GM18909 (cell line): ENCODE measurements at regions not wholly inside any gene's neighbourhood (a gene's known extent, or its start where the extent isn't known, plus 50 kb on each side); places are given as distances from the start of the nearest gene placed in this dataset.

Source experiments
- ATAC-seq: cut with Tn5 transposase; IDR thresholded peaks from one replicate; pipeline ENCODE4 v1.9.1; 2021; ENCODE audit warnings: mild to moderate bottlenecking; ENCODE audit not compliant: unreplicated experiment, poor library complexity

- ATAC-seq = no peak
These were observed 268.0 kb upstream of the JARID2 start for GRCh38 chr6:14977747-14978382.

GRCh38 chr6:14981960-14982359 lies 263.9 kb upstream of the JARID2 start:
- ATAC-seq = no peak

- ATAC-seq = no peak
These were observed 262.0 kb upstream of the JARID2 start for GRCh38 chr6:14983599-14984518.

- ATAC-seq = no peak
These were observed 261.4 kb upstream of the JARID2 start for GRCh38 chr6:14984519-14984853.

- ATAC-seq = no peak
These were observed 260.5 kb upstream of the JARID2 start for GRCh38 chr6:14985366-14985765.

GRCh38 chr6:14986370-14986769 lies 259.5 kb upstream of the JARID2 start:
- ATAC-seq = no peak

- ATAC-seq = no peak
These were observed 258.4 kb upstream of the JARID2 start for GRCh38 chr6:14987490-14987889.

- no peak for ATAC-seq
These were observed 253.5 kb upstream of the JARID2 start for GRCh38 chr6:14992382-14992781.

- ATAC-seq = no peak
These were observed 250.7 kb upstream of the JARID2 start for GRCh38 chr6:14995208-14995607.

- ATAC-seq = no peak
These were observed 249.8 kb upstream of the JARID2 start for GRCh38 chr6:14995966-14996602.

GRCh38 chr6:14996892-14997291 lies 249.0 kb upstream of the JARID2 start:
- ATAC-seq = no peak

GRCh38 chr6:14997507-14997906 lies 248.4 kb upstream of the JARID2 start:
- no peak for ATAC-seq

- ATAC-seq = no peak
These were observed 246.8 kb upstream of the JARID2 start for GRCh38 chr6:14999106-14999505.

- ATAC-seq = no peak
These were observed 244.5 kb upstream of the JARID2 start for GRCh38 chr6:15001326-15001910.

GRCh38 chr6:15008269-15008668 lies 237.6 kb upstream of the JARID2 start:
- no peak for ATAC-seq

- no peak for ATAC-seq
These were observed 230.9 kb upstream of the JARID2 start for GRCh38 chr6:15014958-15015357.

GRCh38 chr6:15016813-15017212 lies 229.1 kb upstream of the JARID2 start:
- no peak for ATAC-seq

- ATAC-seq = no peak
These were observed 228.6 kb upstream of the JARID2 start for GRCh38 chr6:15017261-15017660.

- ATAC-seq = no peak
These were observed 228.1 kb upstream of the JARID2 start for GRCh38 chr6:15017803-15018202.

GRCh38 chr6:15020119-15020770 lies 225.6 kb upstream of the JARID2 start:
- no peak for ATAC-seq
